Endothelial cell (in vitro differentiated cells): ENCODE measurements at regions not wholly inside any gene's neighbourhood (a gene's known extent, or its start where the extent isn't known, plus 50 kb on each side); places are given as distances from the start of the nearest gene placed in this dataset.

Experiments
- DNase-seq: peaks from one replicate; pipeline ENCODE4 v3.0.0; 2021; ENCODE audit warnings: low spot score
- H3K27ac Mint-ChIP-seq: one replicate; pipeline ENCODE4 v1.8.0; 2021; ENCODE audit warnings: mixed read lengths, inconsistent platforms; ENCODE audit not compliant: unreplicated experiment
- H3K27me3 Mint-ChIP-seq: one replicate; pipeline ENCODE4 v1.8.0; 2021; ENCODE audit warnings: mild to moderate bottlenecking, moderate library complexity, mixed read lengths, inconsistent platforms; ENCODE audit not compliant: unreplicated experiment
- H3K36me3 Mint-ChIP-seq: one replicate; pipeline ENCODE4 v1.8.0; 2021; ENCODE audit warnings: mild to moderate bottlenecking, low read depth, mixed read lengths, inconsistent platforms; ENCODE audit not compliant: unreplicated experiment
- H3K4me1 Mint-ChIP-seq: one replicate; pipeline ENCODE4 v1.8.0; 2021; ENCODE audit warnings: mild to moderate bottlenecking, mixed read lengths, inconsistent platforms; ENCODE audit not compliant: unreplicated experiment
- H3K4me3 Mint-ChIP-seq: one replicate; pipeline ENCODE4 v1.8.0; 2021; ENCODE audit warnings: mild to moderate bottlenecking, mixed read lengths, inconsistent platforms; ENCODE audit not compliant: unreplicated experiment
- H3K9me3 Mint-ChIP-seq: one replicate; pipeline ENCODE4 v1.8.0; 2021; ENCODE audit warnings: mixed read lengths, inconsistent platforms; ENCODE audit not compliant: unreplicated experiment
- CTCF ChIP-seq: fragments of 200-600 bp; sonication (generic); IDR thresholded peaks from one replicate; pipeline ENCODE4 v1.5.0; 2021; ENCODE audit warnings: antibody characterized with exemption; ENCODE audit not compliant: unreplicated experiment

- TF ChIP-seq CTCF, result no peak
- Mint-ChIP-seq H3K4me3 (no peak overlapping the region), H3K27me3 (no peaks in the 10 kb centered on the region), H3K9me3 (no peaks in the 10 kb centered on the region), H3K27ac (no peak overlapping the region), H3K36me3 (no peaks in the 10 kb centered on the region), H3K4me1 (no peaks in the 10 kb centered on the region)
- DNase-seq, result no peak
Observed at GRCh38 chr2:209044307-209044706, 379.5 kb upstream of the MAP2 start.

- no peak overlapping the region for H3K4me3 Mint-ChIP-seq
Observed at GRCh38 chr2:209046163-209046562, 377.7 kb upstream of the MAP2 start.

GRCh38 chr2:209049608-209050007 lies 374.2 kb upstream of the MAP2 start:
- Mint-ChIP-seq H3K36me3 (no peaks in the 10 kb centered on the region), H3K9me3 (no peaks in the 10 kb centered on the region), H3K27me3 (no peaks in the 10 kb centered on the region), H3K4me3 (no peak overlapping the region), H3K27ac (no peak overlapping the region), H3K4me1 (no peaks in the 10 kb centered on the region)
- DNase-seq, result no peak
- TF ChIP-seq CTCF, result no peak

More at GRCh38 chr2:209046163-209046562, 377.7 kb upstream of the MAP2 start:
- H3K9me3 Mint-ChIP-seq, result no peaks in the 10 kb centered on the region
- no peaks in the 10 kb centered on the region for H3K4me1 Mint-ChIP-seq
- no peak for DNase-seq
- TF ChIP-seq CTCF, result no peak
- no peak overlapping the region for H3K27ac Mint-ChIP-seq
- H3K36me3 Mint-ChIP-seq, result no peaks in the 10 kb centered on the region
- no peaks in the 10 kb centered on the region for H3K27me3 Mint-ChIP-seq

GRCh38 chr2:209062210-209062609 lies 361.6 kb upstream of the MAP2 start:
- no peaks in the 10 kb centered on the region for H3K9me3 Mint-ChIP-seq
- no peak overlapping the region for H3K27ac Mint-ChIP-seq
- no peak for DNase-seq
- H3K4me1 Mint-ChIP-seq, result no peaks in the 10 kb centered on the region
- H3K36me3 Mint-ChIP-seq, result no peaks in the 10 kb centered on the region
- TF ChIP-seq CTCF, result no peak
- no peaks in the 10 kb centered on the region for H3K27me3 Mint-ChIP-seq
- H3K4me3 Mint-ChIP-seq, result no peak overlapping the region

- no peak for DNase-seq
- no peak for TF ChIP-seq CTCF
- Mint-ChIP-seq H3K4me1 (no peaks in the 10 kb centered on the region), H3K4me3 (no peak overlapping the region), H3K9me3 (no peaks in the 10 kb centered on the region), H3K36me3 (no peaks in the 10 kb centered on the region), H3K27ac (no peak overlapping the region), H3K27me3 (no peaks in the 10 kb centered on the region)
Observed at GRCh38 chr2:209070262-209070661, 353.6 kb upstream of the MAP2 start.
